ENCODE measurements at regions not wholly inside any gene's neighbourhood (a gene's known extent, or its start where the extent isn't known, plus 50 kb on each side); places are given as distances from the start of the nearest gene placed in this dataset.

DNA sequence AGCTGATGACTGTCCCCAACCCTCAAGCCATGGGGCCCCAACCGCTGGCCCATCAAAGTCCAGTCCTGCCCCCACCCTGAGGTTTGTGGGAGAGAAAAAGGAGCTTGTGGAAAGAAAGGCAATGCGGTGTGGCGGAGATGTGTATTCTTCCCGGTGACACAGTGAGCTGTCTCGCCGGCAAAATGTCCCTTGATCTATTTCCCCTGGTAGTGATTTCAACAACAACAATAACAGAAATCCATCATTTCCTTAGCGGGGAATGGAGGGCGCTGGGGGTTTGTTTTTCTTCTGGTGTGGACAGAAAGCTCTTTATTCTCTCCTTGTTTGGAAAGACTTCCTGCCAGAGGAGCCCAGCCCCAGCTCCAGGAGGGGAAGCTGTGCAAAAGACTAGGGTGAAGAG lies 93.7 kb upstream of the LHX5 start:
- Mint-ChIP-seq H3K9me3 (no peaks in the 10 kb centered on the region), H3K27me3 (ENCODE audit: insufficient read depth) (peaks cover 13% of the 10 kb centered on the region), H3K36me3 (ENCODE audit: low read depth) (no peaks in the 10 kb centered on the region), H3K27ac (no peak overlapping the region), H3K4me1 (peaks cover 8% of the 10 kb centered on the region), H3K4me3 (no peak overlapping the region)
- DNase-seq: no peak
- Histone ChIP-seq H3K9me3 (ENCODE audit: control insufficient read depth, low read length) (no peaks in the 10 kb centered on the region), H3K36me3 (ENCODE audit: control insufficient read depth, insufficient read depth, low read length) (no peaks in the 10 kb centered on the region), H3K27ac (ENCODE audit: low read depth, low read length) (no peak overlapping the region), H3K27me3 (ENCODE audit: control insufficient read depth, insufficient read depth, low read length, poor library complexity, severe bottlenecking) (peaks cover 9% of the 10 kb centered on the region), H3K4me1 (ENCODE audit: control insufficient read depth, insufficient read depth, low read length) (no peaks in the 10 kb centered on the region), H3K4me3 (ENCODE audit: low read length) (no peak overlapping the region), H3K9ac (ENCODE audit: extremely low read depth, low read length, poor library complexity, severe bottlenecking) (no peak overlapping the region)
- TF ChIP-seq, protein P1, sequence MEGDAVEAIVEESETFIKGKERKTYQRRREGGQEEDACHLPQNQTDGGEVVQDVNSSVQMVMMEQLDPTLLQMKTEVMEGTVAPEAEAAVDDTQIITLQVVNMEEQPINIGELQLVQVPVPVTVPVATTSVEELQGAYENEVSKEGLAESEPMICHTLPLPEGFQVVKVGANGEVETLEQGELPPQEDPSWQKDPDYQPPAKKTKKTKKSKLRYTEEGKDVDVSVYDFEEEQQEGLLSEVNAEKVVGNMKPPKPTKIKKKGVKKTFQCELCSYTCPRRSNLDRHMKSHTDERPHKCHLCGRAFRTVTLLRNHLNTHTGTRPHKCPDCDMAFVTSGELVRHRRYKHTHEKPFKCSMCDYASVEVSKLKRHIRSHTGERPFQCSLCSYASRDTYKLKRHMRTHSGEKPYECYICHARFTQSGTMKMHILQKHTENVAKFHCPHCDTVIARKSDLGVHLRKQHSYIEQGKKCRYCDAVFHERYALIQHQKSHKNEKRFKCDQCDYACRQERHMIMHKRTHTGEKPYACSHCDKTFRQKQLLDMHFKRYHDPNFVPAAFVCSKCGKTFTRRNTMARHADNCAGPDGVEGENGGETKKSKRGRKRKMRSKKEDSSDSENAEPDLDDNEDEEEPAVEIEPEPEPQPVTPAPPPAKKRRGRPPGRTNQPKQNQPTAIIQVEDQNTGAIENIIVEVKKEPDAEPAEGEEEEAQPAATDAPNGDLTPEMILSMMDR (conservative IDR thresholded peaks at IDR 0.05): no peak
- 89% methylated on average over 8 of the region's 8 CpGs; no CpG with 5 or more reads in 1 of the 2 experiments for WGBS, 2 experiments (ENCODE audit: insufficient coverage in 1 of 2, insufficient read length in 1 of 2)

DNA sequence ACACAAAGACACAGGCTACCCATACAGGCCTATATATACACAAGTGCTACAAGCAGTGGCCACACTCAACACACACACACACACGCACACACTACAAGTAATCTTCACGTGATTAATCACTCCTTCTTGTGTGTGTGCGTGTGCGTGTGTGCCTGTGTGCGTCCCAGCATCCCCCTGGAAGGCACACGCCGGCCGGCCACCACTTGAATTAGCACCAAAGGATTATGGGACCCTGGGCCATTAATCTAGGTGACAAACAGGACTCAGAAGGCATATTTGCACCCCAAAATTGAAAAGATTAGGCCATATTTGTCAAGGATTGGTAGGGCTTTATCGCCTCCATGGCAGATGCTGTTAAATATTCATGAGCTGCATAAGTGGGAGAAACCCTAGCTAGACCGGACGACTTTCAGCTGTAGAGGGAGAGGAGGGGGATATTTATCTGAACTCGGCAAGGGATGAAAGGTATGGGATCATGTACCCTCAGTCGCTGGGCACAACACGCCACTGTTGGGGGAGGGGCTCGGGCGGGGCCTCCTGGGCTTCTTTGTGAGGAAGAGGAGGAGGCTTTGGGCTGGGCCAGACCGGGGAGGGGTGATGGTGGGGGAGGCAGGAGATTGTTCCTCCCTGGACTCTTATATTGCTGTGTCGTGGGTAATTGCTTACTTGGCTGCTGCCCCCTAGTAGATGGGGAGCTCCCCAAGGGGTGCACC lies 89.6 kb upstream of the LHX5 start:
- TF ChIP-seq, protein P1 (conservative IDR thresholded peaks at IDR 0.05): no peak
- DNase-seq: no peak
- no peaks in the 10 kb centered on the region for H3K4me1 ChIP-seq (ENCODE audit: control insufficient read depth, insufficient read depth, low read length)
- no peaks in the 10 kb centered on the region for H3K36me3 Mint-ChIP-seq (ENCODE audit: low read depth)
- WGBS, 2 experiments (ENCODE audit: insufficient coverage in 1 of 2, insufficient read length in 1 of 2): 87 to 89% methylated on average over 10 to 18 of the region's 18 CpGs
- no peak overlapping the region for H3K27ac Mint-ChIP-seq
- no peak overlapping the region for H3K27ac ChIP-seq (ENCODE audit: low read depth, low read length)
- H3K4me3 Mint-ChIP-seq: no peak overlapping the region
- no peaks in the 10 kb centered on the region for H3K36me3 ChIP-seq (ENCODE audit: control insufficient read depth, insufficient read depth, low read length)
- H3K27me3 ChIP-seq (ENCODE audit: control insufficient read depth, insufficient read depth, low read length, poor library complexity, severe bottlenecking): peaks cover 9% of the 10 kb centered on the region
- peaks cover 23% of the 10 kb centered on the region for H3K27me3 Mint-ChIP-seq (ENCODE audit: insufficient read depth)
- H3K4me1 Mint-ChIP-seq: peaks cover 12% of the 10 kb centered on the region
- H3K9me3 ChIP-seq (ENCODE audit: control insufficient read depth, low read length): no peaks in the 10 kb centered on the region
- H3K9ac ChIP-seq (ENCODE audit: extremely low read depth, low read length, poor library complexity, severe bottlenecking): no peak overlapping the region
- H3K4me3 ChIP-seq (ENCODE audit: low read length): no peak overlapping the region
- no peaks in the 10 kb centered on the region for H3K9me3 Mint-ChIP-seq

DNA sequence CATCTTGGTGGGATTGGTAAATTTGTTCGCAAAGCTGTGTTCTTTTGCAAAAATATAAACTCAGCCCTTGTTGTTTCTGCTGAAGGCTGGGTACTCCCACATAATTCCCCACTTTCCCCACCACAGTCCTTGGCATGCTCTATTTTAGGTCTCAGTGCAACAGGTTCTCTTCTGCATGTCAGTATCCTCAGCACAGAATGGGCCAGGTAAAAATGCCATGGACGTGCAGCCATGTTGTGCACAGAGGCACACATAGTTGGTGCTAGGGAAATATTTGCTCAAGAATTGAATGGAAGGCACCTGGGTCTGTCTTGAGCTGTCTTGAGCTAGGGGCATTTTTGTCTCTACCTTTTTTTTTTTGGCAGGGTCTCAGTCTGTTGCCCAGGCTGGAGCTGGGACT lies 87.8 kb upstream of the LHX5 start:
- Mint-ChIP-seq H3K27ac (no peak overlapping the region), H3K4me3 (no peak overlapping the region), H3K27me3 (ENCODE audit: insufficient read depth) (peaks cover 23% of the 10 kb centered on the region), H3K9me3 (no peaks in the 10 kb centered on the region), H3K36me3 (ENCODE audit: low read depth) (no peaks in the 10 kb centered on the region), H3K4me1 (peaks cover 4% of the 10 kb centered on the region)
- 90 to 93% methylated on average over 2 of the region's 2 CpGs for WGBS, 2 experiments (ENCODE audit: insufficient coverage in 1 of 2, insufficient read length in 1 of 2)
- no peak overlapping the region for H3K9ac ChIP-seq (ENCODE audit: extremely low read depth, low read length, poor library complexity, severe bottlenecking)
- no peaks in the 10 kb centered on the region for H3K4me1 ChIP-seq (ENCODE audit: control insufficient read depth, insufficient read depth, low read length)
- no peaks in the 10 kb centered on the region for H3K9me3 ChIP-seq (ENCODE audit: control insufficient read depth, low read length)
- H3K27ac ChIP-seq (ENCODE audit: low read depth, low read length): no peak overlapping the region
- peaks cover 9% of the 10 kb centered on the region for H3K27me3 ChIP-seq (ENCODE audit: control insufficient read depth, insufficient read depth, low read length, poor library complexity, severe bottlenecking)
- DNase-seq: no peak
- no peak overlapping the region for H3K4me3 ChIP-seq (ENCODE audit: low read length)
- TF ChIP-seq, protein P1 (conservative IDR thresholded peaks at IDR 0.05): no peak
- no peaks in the 10 kb centered on the region for H3K36me3 ChIP-seq (ENCODE audit: control insufficient read depth, insufficient read depth, low read length)
